HG03175 (cell line): ENCODE measurements at regions not wholly inside any gene's neighbourhood (a gene's known extent, or its start where the extent isn't known, plus 50 kb on each side); places are given as distances from the start of the nearest gene placed in this dataset.
"Not testable (repeated sequence)": the region's sequence is repeated elsewhere in the genome, so short reads cannot be mapped to it uniquely, and the experiment has no call there.

Experiments
- ATAC-seq: cut with Tn5 transposase; IDR thresholded peaks from one replicate; pipeline ENCODE4 v1.9.1; 2021; ENCODE audit warnings: mild to moderate bottlenecking, moderate library complexity; ENCODE audit not compliant: unreplicated experiment

- ATAC-seq, result no peak
Measured at GRCh38 chr1:95582191-95582590, 348.2 kb downstream of the RWDD3 start.

GRCh38 chr1:95582746-95583145, 348.7 kb downstream of the RWDD3 start:
- no peak for ATAC-seq

DNA sequence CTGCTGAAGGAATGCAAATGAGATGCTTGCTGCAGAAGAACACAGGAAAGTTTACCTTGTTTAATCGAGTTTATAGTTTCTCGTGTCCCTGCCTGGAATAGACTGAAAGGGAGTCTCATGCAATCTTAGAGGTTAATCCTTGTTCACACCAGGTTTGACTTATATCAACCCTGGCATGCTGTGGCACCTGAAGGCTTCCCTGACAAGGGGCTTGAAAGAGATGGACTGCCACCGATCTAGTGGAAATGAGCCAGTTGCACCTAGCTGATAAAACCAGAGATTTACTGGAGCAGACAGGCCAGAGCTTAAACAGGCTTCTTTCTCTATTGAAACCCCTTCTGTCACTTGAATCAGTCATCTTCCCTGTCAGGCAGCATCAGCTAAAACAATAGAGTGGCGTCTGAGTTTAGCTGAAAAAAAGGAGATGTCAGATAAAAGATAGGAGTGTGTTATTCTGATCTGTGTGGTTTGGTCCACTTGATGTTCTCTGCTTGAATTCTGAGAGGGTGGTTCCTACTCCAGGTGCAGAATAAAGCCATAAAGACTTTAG, 349.7 kb downstream of the RWDD3 start:
- ATAC-seq, result no peak

GRCh38 chr1:95584315-95584714, 350.3 kb downstream of the RWDD3 start:
- no peak for ATAC-seq

DNA sequence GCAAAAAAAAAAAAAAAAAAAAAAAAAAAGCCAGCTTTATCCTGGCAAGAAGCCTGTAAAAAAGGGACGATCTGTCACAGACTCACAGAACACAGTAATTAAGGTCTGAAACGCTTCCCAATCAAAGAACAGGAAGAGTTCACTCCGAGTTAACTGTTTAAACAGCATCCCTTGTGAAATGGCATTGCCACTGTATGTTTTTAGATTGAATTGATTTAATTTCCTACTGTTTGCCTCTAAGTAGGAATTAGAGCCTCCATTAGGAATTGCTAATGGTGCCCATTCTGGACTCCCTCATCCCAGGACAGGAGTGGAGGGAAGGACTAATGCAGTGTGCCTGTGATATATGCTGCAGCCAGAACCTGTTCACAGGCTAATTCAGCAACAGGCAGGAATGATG, 370.8 kb downstream of the RWDD3 start:
- no peak for ATAC-seq

- ATAC-seq, result no peak
Measured at GRCh38 chr1:95614197-95614596, 380.2 kb downstream of the RWDD3 start.

- ATAC-seq, result no peak
Measured at GRCh38 chr1:95615421-95615820, 381.4 kb downstream of the RWDD3 start.

- no peak for ATAC-seq
Measured at GRCh38 chr1:95620076-95620475, 386.1 kb downstream of the RWDD3 start.

- ATAC-seq, result no peak
Measured at GRCh38 chr1:95622609-95623008, 388.6 kb downstream of the RWDD3 start.

- no peak for ATAC-seq
Measured at GRCh38 chr1:95625224-95625623, 391.2 kb downstream of the RWDD3 start.

- ATAC-seq, result no peak
Measured at GRCh38 chr1:95627244-95627643, 393.2 kb downstream of the RWDD3 start.

DNA sequence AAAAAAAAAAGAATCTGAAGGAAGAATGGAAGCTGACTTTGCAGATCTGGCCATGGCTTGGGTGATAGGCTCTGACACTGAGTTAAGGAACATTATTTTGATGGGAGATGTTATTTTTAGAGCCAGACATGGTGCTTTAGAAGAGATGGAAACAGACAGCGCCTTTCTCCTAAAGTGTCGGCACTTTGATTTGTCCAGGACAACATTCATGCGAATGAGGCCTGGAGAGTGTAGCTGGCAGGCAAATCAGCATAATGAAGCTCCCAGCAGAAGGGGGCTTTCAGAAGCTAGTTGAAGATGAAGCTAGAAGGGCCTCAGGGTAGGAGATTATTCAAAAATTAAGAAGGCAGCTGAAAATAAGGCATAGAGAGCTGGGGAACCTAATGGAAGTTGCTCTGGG, 397.7 kb downstream of the RWDD3 start:
- no peak for ATAC-seq

- no peak for ATAC-seq
Measured at GRCh38 chr1:95635811-95636210, 401.8 kb downstream of the RWDD3 start.

- ATAC-seq, result no peak
Measured at GRCh38 chr1:95636897-95637296, 402.9 kb downstream of the RWDD3 start.

DNA sequence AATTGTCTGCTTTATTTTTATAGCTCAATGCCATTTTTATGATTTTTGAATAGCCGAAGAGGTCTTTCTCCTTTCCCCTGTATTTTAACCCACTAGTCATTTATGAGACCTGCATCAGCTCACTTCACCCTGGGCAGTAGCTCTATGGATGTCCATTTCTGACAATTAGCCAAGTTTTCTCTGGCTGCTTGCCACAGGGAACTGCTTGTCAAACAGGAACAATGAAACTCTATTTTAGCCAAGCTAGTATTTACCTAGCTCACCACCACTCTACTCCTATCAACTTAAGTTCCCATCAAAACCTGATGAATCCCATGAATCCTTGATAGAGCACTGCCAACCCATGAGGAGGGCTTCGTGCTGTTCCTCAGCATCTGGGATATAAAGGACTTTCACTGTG, 406.7 kb downstream of the RWDD3 start:
- no peak for ATAC-seq

DNA sequence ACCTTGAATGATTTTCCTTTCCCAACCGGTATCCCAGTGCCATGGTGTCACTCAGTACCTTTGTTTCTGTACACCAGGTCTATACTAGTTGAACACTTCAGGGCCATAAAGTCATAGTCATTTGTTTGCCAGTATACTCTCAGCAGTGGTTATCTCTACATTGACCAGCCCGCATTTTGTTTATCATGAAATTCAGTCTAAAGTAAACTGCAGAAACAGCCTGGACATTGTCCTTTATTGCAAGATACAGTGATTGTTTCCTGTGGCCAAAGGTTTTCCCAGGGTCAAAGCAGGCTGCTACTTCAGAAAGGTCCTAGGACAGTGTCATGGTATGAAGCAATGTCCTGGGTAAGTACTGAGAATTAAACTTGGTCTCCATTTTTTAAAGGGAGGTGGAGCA, 407.4 kb downstream of the RWDD3 start:
- no peak for ATAC-seq

- no peak for ATAC-seq
Measured at GRCh38 chr1:95642035-95642434, 408.0 kb downstream of the RWDD3 start.

DNA sequence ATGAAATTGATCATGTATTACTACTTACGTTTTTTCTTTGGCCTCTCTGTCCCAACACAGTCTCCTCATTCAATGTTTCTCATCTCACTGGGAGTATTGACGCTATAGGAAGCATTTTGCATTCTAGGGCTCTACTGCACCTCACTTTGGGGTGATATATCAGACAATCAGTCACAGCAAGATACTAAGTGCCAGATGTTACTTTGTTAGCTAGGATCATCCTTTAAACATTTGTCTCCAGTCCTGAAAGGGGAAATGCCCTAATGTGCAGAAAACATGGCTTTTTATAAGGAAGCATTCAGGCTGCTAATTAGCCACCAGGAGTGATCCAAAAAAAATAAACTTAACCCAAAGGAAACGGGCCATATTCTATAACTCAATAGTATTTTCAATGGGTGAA, 409.1 kb downstream of the RWDD3 start:
- ATAC-seq, result no peak

DNA sequence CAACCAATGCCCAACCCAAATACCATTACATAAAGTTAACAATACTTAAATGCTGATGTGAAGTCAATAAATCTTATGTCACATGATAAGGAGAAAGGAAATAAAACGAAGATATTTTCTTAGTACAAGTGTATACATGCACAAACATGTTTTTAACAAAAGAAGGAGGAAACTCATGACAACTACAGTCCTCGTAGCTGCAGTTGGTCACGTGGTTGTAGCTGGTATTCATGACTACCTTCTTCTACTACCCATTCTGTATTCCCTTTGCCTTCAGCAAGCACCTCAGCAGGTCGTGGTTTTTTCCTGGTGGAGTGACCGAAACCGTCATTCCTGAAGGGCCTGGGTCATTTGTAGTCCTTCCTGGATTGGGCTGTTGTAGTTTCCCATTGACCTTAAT, 411.1 kb downstream of the RWDD3 start:
- not testable (repeated sequence) for ATAC-seq

GRCh38 chr1:95650631-95651030, 416.6 kb downstream of the RWDD3 start:
- no peak for ATAC-seq

DNA sequence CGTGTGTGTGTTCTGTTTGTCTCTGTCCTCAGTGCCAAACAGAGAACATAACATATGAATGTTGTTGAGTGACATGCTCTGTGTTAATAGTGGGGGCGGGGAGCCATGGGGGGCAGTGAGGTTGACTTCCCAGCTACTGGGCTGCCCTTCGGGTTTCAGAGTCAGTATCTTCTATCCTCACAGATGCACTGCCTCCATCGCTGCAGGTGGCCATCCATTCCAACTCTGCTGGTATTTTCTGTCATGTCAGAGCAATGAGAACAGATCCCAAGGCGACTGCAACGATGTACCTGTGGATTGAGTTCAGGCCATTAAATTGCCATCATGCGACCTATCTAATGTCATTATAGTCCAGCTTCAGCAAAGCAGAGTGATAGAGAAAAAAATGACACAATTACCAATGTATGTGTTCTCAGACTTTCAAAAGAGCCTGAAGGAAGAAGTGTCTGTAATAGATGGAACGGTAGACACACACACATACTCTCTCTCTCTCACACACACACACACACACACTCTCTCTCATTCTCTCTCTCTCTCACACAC, 418.5 kb downstream of the RWDD3 start:
- no peak for ATAC-seq

DNA sequence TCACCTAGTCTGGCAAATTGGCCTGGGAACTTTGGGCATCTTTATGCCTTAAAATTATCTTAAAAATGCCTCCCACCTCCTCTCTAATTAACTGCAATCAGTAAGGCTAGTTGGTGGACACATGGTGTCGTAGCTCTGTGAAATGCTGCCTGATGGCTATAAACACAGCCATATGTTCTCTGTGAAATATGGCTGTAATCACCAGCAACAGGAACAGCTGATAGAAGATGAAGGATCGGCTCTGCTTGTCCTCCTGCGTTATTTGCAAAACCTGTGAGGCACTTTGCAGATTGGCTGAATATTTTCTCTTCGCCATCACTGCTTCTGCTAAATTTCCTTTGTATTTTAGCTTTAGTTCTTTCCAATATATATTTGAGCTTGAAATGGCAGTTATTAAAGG, 419.6 kb downstream of the RWDD3 start:
- no peak for ATAC-seq

DNA sequence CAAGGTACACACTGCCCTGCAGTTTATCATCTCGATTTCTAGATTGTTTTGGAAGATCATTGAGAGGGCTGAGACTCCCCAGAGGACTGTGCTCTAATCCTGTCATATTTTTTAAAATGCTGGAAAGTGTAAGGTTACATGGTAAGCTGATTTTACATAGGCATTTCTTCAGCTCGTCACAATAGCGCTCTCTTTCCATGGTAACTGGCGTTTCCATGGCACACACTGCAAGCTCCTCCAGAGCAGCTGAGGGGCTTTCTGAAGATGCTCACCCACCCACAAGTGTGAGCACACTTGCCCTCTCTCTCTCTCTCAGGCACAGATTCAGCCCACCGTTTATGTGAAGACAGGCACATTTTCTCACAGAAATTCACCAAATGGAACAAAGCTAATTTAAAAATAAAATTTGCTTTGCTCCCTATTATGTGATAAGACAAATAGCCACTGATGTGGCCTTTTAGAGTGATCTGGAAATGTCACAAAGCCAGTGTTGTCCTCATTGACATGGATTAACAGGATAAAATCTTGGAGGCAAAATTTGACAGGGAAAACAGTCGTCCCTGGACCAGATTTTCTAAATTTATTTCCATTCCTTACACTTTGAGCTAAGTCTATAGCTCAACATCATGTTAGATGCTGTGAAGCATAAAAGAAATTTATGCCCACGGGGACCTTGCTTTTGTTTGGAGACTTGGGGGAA, 421.5 kb downstream of the RWDD3 start:
- ATAC-seq, result no peak
